ENCODE measurements at regions not wholly inside any gene's neighbourhood (a gene's known extent, or its start where the extent isn't known, plus 50 kb on each side); places are given as distances from the start of the nearest gene placed in this dataset.

GRCh38 chr13:67652887-67653286 lies 422.8 kb upstream of the PCDH9 start:
- in situ Hi-C loops (cut with MboI; ENCODE audit: low pct_unique_long_range_greater_than_20kb, low sequenced_read_pairs) = no loop called here
- no peak for DNase-seq

GRCh38 chr13:67651908-67652465 lies 421.9 kb upstream of the PCDH9 start:
- DNase-seq = no peak
- in situ Hi-C loops (cut with MboI; ENCODE audit: low pct_unique_long_range_greater_than_20kb, low sequenced_read_pairs) = no loop called here

GRCh38 chr13:67650471-67650870 lies 420.3 kb upstream of the PCDH9 start:
- DNase-seq = no peak
- in situ Hi-C loops (cut with MboI; ENCODE audit: low pct_unique_long_range_greater_than_20kb, low sequenced_read_pairs) = no loop called here

GRCh38 chr13:67645874-67646467 lies 415.8 kb upstream of the PCDH9 start:
- DNase-seq = no peak
- in situ Hi-C loops (cut with MboI; ENCODE audit: low pct_unique_long_range_greater_than_20kb, low sequenced_read_pairs) = no loop called here

- in situ Hi-C loops (cut with MboI; ENCODE audit: low pct_unique_long_range_greater_than_20kb, low sequenced_read_pairs) = no loop called here
- DNase-seq = peak; percentile 28
Observed at GRCh38 chr13:67643516-67644055, 413.4 kb upstream of the PCDH9 start.

GRCh38 chr13:67642657-67643056 lies 412.5 kb upstream of the PCDH9 start:
- DNase-seq = peak; percentile 48
- in situ Hi-C loops (cut with MboI; ENCODE audit: low pct_unique_long_range_greater_than_20kb, low sequenced_read_pairs) = no loop called here

- in situ Hi-C loops (cut with MboI; ENCODE audit: low pct_unique_long_range_greater_than_20kb, low sequenced_read_pairs) = no loop called here
- DNase-seq = no peak
Observed at GRCh38 chr13:67635754-67636153, 405.6 kb upstream of the PCDH9 start.

GRCh38 chr13:67632590-67632989 lies 402.5 kb upstream of the PCDH9 start:
- in situ Hi-C loops (cut with MboI; ENCODE audit: low pct_unique_long_range_greater_than_20kb, low sequenced_read_pairs) = no loop called here
- DNase-seq = peak; percentile 15

GRCh38 chr13:67630640-67631039 lies 400.5 kb upstream of the PCDH9 start:
- in situ Hi-C loops (cut with MboI; ENCODE audit: low pct_unique_long_range_greater_than_20kb, low sequenced_read_pairs) = no loop called here
- DNase-seq = no peak

GRCh38 chr13:67623630-67624029 lies 393.5 kb upstream of the PCDH9 start:
- DNase-seq = no peak
- in situ Hi-C loops (cut with MboI; ENCODE audit: low pct_unique_long_range_greater_than_20kb, low sequenced_read_pairs) = no loop called here

GRCh38 chr13:67620665-67621064 lies 390.5 kb upstream of the PCDH9 start:
- no peak for DNase-seq
- in situ Hi-C loops (cut with MboI; ENCODE audit: low pct_unique_long_range_greater_than_20kb, low sequenced_read_pairs) = no loop called here

GRCh38 chr13:67619995-67620380 lies 389.9 kb upstream of the PCDH9 start:
- no peak for DNase-seq
- in situ Hi-C loops (cut with MboI; ENCODE audit: low pct_unique_long_range_greater_than_20kb, low sequenced_read_pairs) = no loop called here

GRCh38 chr13:67619351-67619994 lies 389.3 kb upstream of the PCDH9 start:
- DNase-seq = no peak
- in situ Hi-C loops (cut with MboI; ENCODE audit: low pct_unique_long_range_greater_than_20kb, low sequenced_read_pairs) = no loop called here

- in situ Hi-C loops (cut with MboI; ENCODE audit: low pct_unique_long_range_greater_than_20kb, low sequenced_read_pairs) = no loop called here
- DNase-seq = no peak
Observed at GRCh38 chr13:67614579-67614978, 384.4 kb upstream of the PCDH9 start.

GRCh38 chr13:67614013-67614412 lies 383.9 kb upstream of the PCDH9 start:
- in situ Hi-C loops (cut with MboI; ENCODE audit: low pct_unique_long_range_greater_than_20kb, low sequenced_read_pairs) = no loop called here
- DNase-seq = no peak

- DNase-seq = no peak
- in situ Hi-C loops (cut with MboI; ENCODE audit: low pct_unique_long_range_greater_than_20kb, low sequenced_read_pairs) = no loop called here
Observed at GRCh38 chr13:67588607-67589006, 358.5 kb upstream of the PCDH9 start.

GRCh38 chr13:67577361-67577760 lies 347.2 kb upstream of the PCDH9 start:
- DNase-seq = no peak
- in situ Hi-C loops (cut with MboI; ENCODE audit: low pct_unique_long_range_greater_than_20kb, low sequenced_read_pairs) = no loop called here

- no peak for DNase-seq
- in situ Hi-C loops (cut with MboI; ENCODE audit: low pct_unique_long_range_greater_than_20kb, low sequenced_read_pairs) = no loop called here
Observed at GRCh38 chr13:67574320-67575233, 344.4 kb upstream of the PCDH9 start.

GRCh38 chr13:67568205-67568604 lies 338.1 kb upstream of the PCDH9 start:
- no peak for DNase-seq
- in situ Hi-C loops (cut with MboI; ENCODE audit: low pct_unique_long_range_greater_than_20kb, low sequenced_read_pairs) = no loop called here
